GM20000 (cell line): ENCODE measurements at regions not wholly inside any gene's neighbourhood (a gene's known extent, or its start where the extent isn't known, plus 50 kb on each side); places are given as distances from the start of the nearest gene placed in this dataset.

Experiments used
- DNase-seq: peaks from one replicate; pipeline ENCODE4 v3.0.0; 2012; ENCODE audit warnings: low spot score
- TF ChIP-seq, protein P1 (sequence below): IDR thresholded peaks from 2 replicates; pipeline ENCODE4 v1.5.1; 2012; ENCODE audit warnings: mild to moderate bottlenecking, control low read depth; ENCODE audit errors: extremely low read depth, missing control alignments

DNA sequence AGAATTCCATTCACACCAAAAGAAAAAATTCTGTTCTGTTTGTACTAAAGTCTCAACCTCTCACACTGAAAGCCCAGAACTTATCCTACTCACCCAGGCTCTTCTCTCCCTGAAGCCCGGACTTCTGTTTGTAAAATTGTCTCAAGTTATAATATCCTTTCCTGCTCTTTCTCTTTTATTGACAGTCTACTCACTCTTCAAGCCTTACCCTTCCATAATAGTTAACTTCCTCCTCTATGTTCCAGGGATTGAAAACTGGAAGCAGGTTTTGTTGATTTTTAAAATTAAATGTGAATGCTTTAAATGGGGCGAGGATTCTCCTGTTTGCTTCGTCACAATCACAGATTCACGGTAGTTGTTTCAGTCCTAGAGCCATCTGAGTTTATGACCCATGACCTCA, 51.7 kb upstream of the CCDC112 start:
- DNase-seq = no peak

More for the DNA sequence above, 51.7 kb upstream of the CCDC112 start:
- TF ChIP-seq, protein P1, sequence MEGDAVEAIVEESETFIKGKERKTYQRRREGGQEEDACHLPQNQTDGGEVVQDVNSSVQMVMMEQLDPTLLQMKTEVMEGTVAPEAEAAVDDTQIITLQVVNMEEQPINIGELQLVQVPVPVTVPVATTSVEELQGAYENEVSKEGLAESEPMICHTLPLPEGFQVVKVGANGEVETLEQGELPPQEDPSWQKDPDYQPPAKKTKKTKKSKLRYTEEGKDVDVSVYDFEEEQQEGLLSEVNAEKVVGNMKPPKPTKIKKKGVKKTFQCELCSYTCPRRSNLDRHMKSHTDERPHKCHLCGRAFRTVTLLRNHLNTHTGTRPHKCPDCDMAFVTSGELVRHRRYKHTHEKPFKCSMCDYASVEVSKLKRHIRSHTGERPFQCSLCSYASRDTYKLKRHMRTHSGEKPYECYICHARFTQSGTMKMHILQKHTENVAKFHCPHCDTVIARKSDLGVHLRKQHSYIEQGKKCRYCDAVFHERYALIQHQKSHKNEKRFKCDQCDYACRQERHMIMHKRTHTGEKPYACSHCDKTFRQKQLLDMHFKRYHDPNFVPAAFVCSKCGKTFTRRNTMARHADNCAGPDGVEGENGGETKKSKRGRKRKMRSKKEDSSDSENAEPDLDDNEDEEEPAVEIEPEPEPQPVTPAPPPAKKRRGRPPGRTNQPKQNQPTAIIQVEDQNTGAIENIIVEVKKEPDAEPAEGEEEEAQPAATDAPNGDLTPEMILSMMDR = no peak
